CD14-positive monocyte (primary cell): ENCODE measurements at regions not wholly inside any gene's neighbourhood (a gene's known extent, or its start where the extent isn't known, plus 50 kb on each side); places are given as distances from the start of the nearest gene placed in this dataset.

Experiments
- DNase-seq, 3 donors: peaks; one replicate each; pipeline ENCODE4 v3.0.0-alpha.2; 2011 to 2022
- H2AFZ ChIP-seq: 2 replicates; pipeline ENCODE4 v1.6.0; 2012; ENCODE audit warnings: mild to moderate bottlenecking, low read depth, low read length, inconsistent platforms; ENCODE audit not compliant: insufficient read depth, poor library complexity, severe bottlenecking
- H3K27ac ChIP-seq, 2 donors: 1 replicate in 1 of 2; 2 replicates in 1 of 2; pipeline ENCODE4 v1.5.1; 2012 to 2013; ENCODE audit warnings: low read length in 2 of 2, control low read depth in 1 of 2, inconsistent platforms in 1 of 2, low read depth in 1 of 2, mild to moderate bottlenecking in 1 of 2
- H3K27me3 ChIP-seq, 2 donors: one replicate each; pipeline versions ENCODE4 v1.6.0 to v1.6.1; 2011 to 2013; ENCODE audit warnings: low read length in 2 of 2; ENCODE audit not compliant: control insufficient read depth in 2 of 2, insufficient read depth in 2 of 2
- H3K36me3 ChIP-seq, 2 donors: replicated peaks in 1 of 2; 1 replicate in 1 of 2; 2 replicates in 1 of 2; pipeline versions ENCODE4 v1.5.1 to v1.6.1; 2012 to 2013; ENCODE audit warnings: low read length in 2 of 2, control low read depth in 1 of 2, inconsistent platforms in 1 of 2, mild to moderate bottlenecking in 1 of 2; ENCODE audit not compliant: insufficient read depth in 2 of 2, control insufficient read depth in 1 of 2
- H3K4me1 ChIP-seq, 2 donors: 1 replicate in 1 of 2; 2 replicates in 1 of 2; pipeline versions ENCODE4 v1.5.1 to v1.6.1; 2012 to 2013; ENCODE audit warnings: low read length in 2 of 2, control low read depth in 1 of 2, inconsistent platforms in 1 of 2, mild to moderate bottlenecking in 1 of 2, moderate library complexity in 1 of 2; ENCODE audit not compliant: insufficient read depth in 2 of 2, control insufficient read depth in 1 of 2
- H3K4me2 ChIP-seq: replicated peaks from 2 replicates; pipeline ENCODE3; 2012; ENCODE audit warnings: low read length, moderate library complexity, mild to moderate bottlenecking; ENCODE audit not compliant: poor library complexity, severe bottlenecking; ENCODE audit errors: extremely low read depth
- H3K4me3 ChIP-seq, 3 experiments: fragments of 200-600 bp in 1 of 3; sonication (generic) in 1 of 3; replicated peaks in 1 of 3; 1 replicate in 2 of 3; 2 replicates in 1 of 3; pipeline ENCODE4 v1.5.1; 2011 to 2013; ENCODE audit warnings: low read length in 3 of 3, mild to moderate bottlenecking in 3 of 3, control low read depth in 2 of 3, low read depth in 2 of 3, inconsistent platforms in 1 of 3, moderate library complexity in 1 of 3
- H3K79me2 ChIP-seq: 2 replicates; pipeline ENCODE4 v1.6.0; 2012; ENCODE audit warnings: mild to moderate bottlenecking, control low read depth, inconsistent platforms, low read length, moderate library complexity; ENCODE audit not compliant: insufficient read depth
- H3K9ac ChIP-seq: 2 replicates; pipeline ENCODE4 v1.6.0; 2017; ENCODE audit warnings: low read length, mild to moderate bottlenecking; ENCODE audit not compliant: insufficient read depth, poor library complexity, severe bottlenecking
- H3K9me3 ChIP-seq, 2 donors: replicated peaks in 1 of 2; 1 replicate in 1 of 2; 2 replicates in 1 of 2; pipeline versions ENCODE4 v1.5.1 to v1.6.1; 2012 to 2013; ENCODE audit warnings: low read length in 2 of 2, control low read depth in 1 of 2; ENCODE audit not compliant: control insufficient read depth in 1 of 2, insufficient read depth in 1 of 2
- H4K20me1 ChIP-seq: 2 replicates; pipeline ENCODE4 v1.6.0; 2012; ENCODE audit warnings: mild to moderate bottlenecking, low read length, control low read depth, moderate library complexity; ENCODE audit not compliant: insufficient read depth
- H3K27ac Mint-ChIP-seq, 7 donors: one replicate each; pipeline ENCODE4 v1.8.0; 2020; ENCODE audit warnings: mild to moderate bottlenecking in 7 of 7, mixed read lengths in 7 of 7, moderate library complexity in 6 of 7, inconsistent platforms in 2 of 7
- H3K27me3 Mint-ChIP-seq, 3 donors: one replicate each; pipeline ENCODE4 v1.8.0; 2021 to 2022; ENCODE audit warnings: low read depth in 3 of 3, mild to moderate bottlenecking in 3 of 3, mixed read lengths in 3 of 3, moderate library complexity in 3 of 3, inconsistent platforms in 1 of 3
- H3K36me3 Mint-ChIP-seq, 2 donors: one replicate each; pipeline ENCODE4 v1.8.0; 2020; ENCODE audit warnings: mixed read lengths in 2 of 2, inconsistent platforms in 1 of 2, mild to moderate bottlenecking in 1 of 2
- H3K4me1 Mint-ChIP-seq: one replicate; pipeline ENCODE4 v1.8.0; 2020; ENCODE audit warnings: mild to moderate bottlenecking, mixed read lengths
- H3K4me3 Mint-ChIP-seq, 2 donors: one replicate each; pipeline ENCODE4 v1.8.0; 2020; ENCODE audit warnings: mild to moderate bottlenecking in 2 of 2, mixed read lengths in 2 of 2, moderate library complexity in 1 of 2
- H3K9me3 Mint-ChIP-seq, 7 donors: one replicate each; pipeline ENCODE4 v1.8.0; 2020 to 2022; ENCODE audit warnings: mixed read lengths in 7 of 7, mild to moderate bottlenecking in 6 of 7, moderate library complexity in 6 of 7, inconsistent platforms in 2 of 7
- WGBS: methylation state at CpG from one replicate; pipeline ENCODE4 v1.1.5; 2013; ENCODE audit warnings: missing lambda C conversion rate; ENCODE audit not compliant: insufficient coverage; 5-methylcytosine and 5-hydroxymethylcytosine counted together
- intact Hi-C, 2 donors: fragments of 100-400 bp; cut with micrococcal nuclease; formaldehyde crosslinking; loops; one replicate each; pipeline versions ENCODE4 v1.15.0 to v1.15.1; 2023
- TF ChIP-seq, protein P1 (sequence below): fragments of 200-600 bp; IDR thresholded peaks from one replicate; pipeline ENCODE4 v1.8.0; 2022; ENCODE audit warnings: antibody characterized with exemption, mild to moderate bottlenecking

DNA sequence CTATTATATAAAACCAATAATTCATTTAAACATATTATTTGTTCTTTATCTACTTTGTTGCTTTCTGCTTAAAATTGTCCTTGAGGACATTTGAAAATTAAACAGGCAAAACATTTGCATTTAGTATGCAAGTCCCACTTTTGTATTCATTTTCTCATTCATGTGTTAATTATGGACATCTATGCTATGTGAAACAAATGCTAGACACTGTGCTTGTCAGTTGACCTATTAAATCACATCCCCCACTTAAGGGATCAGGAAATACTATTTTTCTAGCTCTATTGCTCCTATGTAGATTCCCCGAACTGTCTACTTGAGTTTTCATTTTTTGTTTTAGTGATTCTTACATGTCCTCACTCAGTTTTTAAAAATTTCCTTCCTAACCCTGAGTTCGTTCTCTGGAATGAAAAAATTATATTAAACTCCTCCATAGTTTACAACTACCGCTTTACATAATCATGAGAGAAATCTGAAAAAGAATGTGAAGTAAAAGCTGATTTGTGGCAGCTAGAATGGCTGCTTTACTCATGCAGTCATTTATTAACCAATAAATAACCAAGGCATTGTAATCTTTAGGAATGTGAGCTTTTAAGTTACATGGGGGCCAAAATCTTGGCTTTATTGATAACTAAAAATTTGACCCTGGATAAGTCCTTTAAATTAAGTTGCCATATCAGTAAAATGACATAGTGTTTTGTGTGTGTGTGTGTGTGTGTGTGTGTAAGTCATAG, 188.5 kb downstream of the LIG4 start:
- DNase-seq: no peak
- no peaks in the 10 kb centered on the region for H4K20me1 ChIP-seq
- H3K36me3 ChIP-seq: no peaks in the 10 kb centered on the region
- H3K4me1 ChIP-seq: no peaks in the 10 kb centered on the region
- no peak overlapping the region for H2AFZ ChIP-seq
- no peaks in the 10 kb centered on the region for H3K36me3 Mint-ChIP-seq
- H3K27ac ChIP-seq: no peak overlapping the region
- no peak overlapping the region for H3K27ac Mint-ChIP-seq
- TF ChIP-seq, protein P1, sequence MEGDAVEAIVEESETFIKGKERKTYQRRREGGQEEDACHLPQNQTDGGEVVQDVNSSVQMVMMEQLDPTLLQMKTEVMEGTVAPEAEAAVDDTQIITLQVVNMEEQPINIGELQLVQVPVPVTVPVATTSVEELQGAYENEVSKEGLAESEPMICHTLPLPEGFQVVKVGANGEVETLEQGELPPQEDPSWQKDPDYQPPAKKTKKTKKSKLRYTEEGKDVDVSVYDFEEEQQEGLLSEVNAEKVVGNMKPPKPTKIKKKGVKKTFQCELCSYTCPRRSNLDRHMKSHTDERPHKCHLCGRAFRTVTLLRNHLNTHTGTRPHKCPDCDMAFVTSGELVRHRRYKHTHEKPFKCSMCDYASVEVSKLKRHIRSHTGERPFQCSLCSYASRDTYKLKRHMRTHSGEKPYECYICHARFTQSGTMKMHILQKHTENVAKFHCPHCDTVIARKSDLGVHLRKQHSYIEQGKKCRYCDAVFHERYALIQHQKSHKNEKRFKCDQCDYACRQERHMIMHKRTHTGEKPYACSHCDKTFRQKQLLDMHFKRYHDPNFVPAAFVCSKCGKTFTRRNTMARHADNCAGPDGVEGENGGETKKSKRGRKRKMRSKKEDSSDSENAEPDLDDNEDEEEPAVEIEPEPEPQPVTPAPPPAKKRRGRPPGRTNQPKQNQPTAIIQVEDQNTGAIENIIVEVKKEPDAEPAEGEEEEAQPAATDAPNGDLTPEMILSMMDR: no peak
- H3K4me3 ChIP-seq: no peak overlapping the region
- H3K4me2 ChIP-seq: no peak overlapping the region
- no peaks in the 10 kb centered on the region for H3K4me1 Mint-ChIP-seq
- no peak overlapping the region for H3K4me3 Mint-ChIP-seq
- intact Hi-C loops: no loop called here
- no peaks in the 10 kb centered on the region for H3K27me3 ChIP-seq
- peaks cover 0 to 6% (median 2%) of the 10 kb centered on the region in 7 donors for H3K9me3 Mint-ChIP-seq
- H3K27me3 Mint-ChIP-seq: no peaks in the 10 kb centered on the region
- H3K79me2 ChIP-seq: no peaks in the 10 kb centered on the region
- no peak overlapping the region for H3K9ac ChIP-seq
- H3K9me3 ChIP-seq: peaks cover 6 to 14% of the 10 kb centered on the region in 2 donors
- no CpG with 5 or more reads among the region's 3 CpGs for WGBS

- Histone ChIP-seq H3K9ac (no peak overlapping the region), H3K4me3 (no peak overlapping the region), H3K27me3 (no peaks in the 10 kb centered on the region), H3K79me2 (no peaks in the 10 kb centered on the region), H4K20me1 (no peaks in the 10 kb centered on the region), H3K9me3 (peaks cover 18 to 37% of the 10 kb centered on the region in 2 donors), H2AFZ (no peak overlapping the region), H3K4me2 (no peak overlapping the region), H3K27ac (no peak overlapping the region), H3K36me3 (no peaks in the 10 kb centered on the region), H3K4me1 (no peaks in the 10 kb centered on the region)
- Mint-ChIP-seq H3K9me3 (peaks cover 13 to 22% (median 21%) of the 10 kb centered on the region in 7 donors), H3K27me3 (no peaks in the 10 kb centered on the region), H3K36me3 (no peaks in the 10 kb centered on the region), H3K4me1 (no peaks in the 10 kb centered on the region), H3K27ac (peak overlapping the region in 1 of 7 donors; percentile 61), H3K4me3 (no peak overlapping the region)
- DNase-seq: no peak
- WGBS: 94% methylated on average over 2 of the region's 4 CpGs
- TF ChIP-seq, protein P1: no peak
- intact Hi-C loops: no loop called here
Observed at GRCh38 chr13:108020027-108020426, 195.3 kb downstream of the LIG4 start.
